HG03575 (cell line): ENCODE measurements at regions not wholly inside any gene's neighbourhood (a gene's known extent, or its start where the extent isn't known, plus 50 kb on each side); places are given as distances from the start of the nearest gene placed in this dataset.

Experiments used
- ATAC-seq: cut with Tn5 transposase; IDR thresholded peaks from one replicate; pipeline ENCODE4 v1.9.1; 2021; ENCODE audit not compliant: unreplicated experiment, insufficient number of reproducible peaks, low FRiP score; ENCODE audit errors: extremely low read depth

GRCh38 chr1:68551459-68551858 lies 54.6 kb upstream of the DEPDC1 start:
- no peak for ATAC-seq

- ATAC-seq: no peak
Measured at GRCh38 chr1:68558321-68559026, 61.6 kb upstream of the DEPDC1 start.

GRCh38 chr1:68565923-68566322 lies 69.0 kb upstream of the DEPDC1 start:
- no peak for ATAC-seq

- no peak for ATAC-seq
Measured at GRCh38 chr1:68570871-68571270, 74.0 kb upstream of the DEPDC1 start.

GRCh38 chr1:68571454-68572235 lies 74.8 kb upstream of the DEPDC1 start:
- no peak for ATAC-seq

GRCh38 chr1:68585351-68585750 lies 88.5 kb upstream of the DEPDC1 start:
- no peak for ATAC-seq

- no peak for ATAC-seq
Measured at GRCh38 chr1:68586766-68587165, 89.9 kb upstream of the DEPDC1 start.

- no peak for ATAC-seq
Measured at GRCh38 chr1:68588304-68588703, 91.4 kb upstream of the DEPDC1 start.

- ATAC-seq: no peak
Measured at GRCh38 chr1:68590473-68590872, 93.6 kb upstream of the DEPDC1 start.

- ATAC-seq: no peak
Measured at GRCh38 chr1:68594851-68595250, 98.0 kb upstream of the DEPDC1 start.

GRCh38 chr1:68600049-68600661 lies 103.3 kb upstream of the DEPDC1 start:
- no peak for ATAC-seq

- ATAC-seq: no peak
Measured at GRCh38 chr1:68608289-68608688, 111.4 kb upstream of the DEPDC1 start.

GRCh38 chr1:68615312-68615711 lies 118.4 kb upstream of the DEPDC1 start:
- no peak for ATAC-seq

- no peak for ATAC-seq
Measured at GRCh38 chr1:68617942-68618341, 121.1 kb upstream of the DEPDC1 start.

- ATAC-seq: no peak
Measured at GRCh38 chr1:68620571-68620970, 123.7 kb upstream of the DEPDC1 start.

GRCh38 chr1:68623700-68624099 lies 126.8 kb upstream of the DEPDC1 start:
- no peak for ATAC-seq

GRCh38 chr1:68624233-68624632 lies 127.4 kb upstream of the DEPDC1 start:
- no peak for ATAC-seq

- ATAC-seq: no peak
Measured at GRCh38 chr1:68625624-68626023, 128.7 kb upstream of the DEPDC1 start.

- no peak for ATAC-seq
Measured at GRCh38 chr1:68633141-68633919, 136.4 kb upstream of the DEPDC1 start.
